Upper lobe of left lung (tissue), 4 donors: ENCODE measurements at regions not wholly inside any gene's neighbourhood (a gene's known extent, or its start where the extent isn't known, plus 50 kb on each side); places are given as distances from the start of the nearest gene placed in this dataset.

Source experiments
- EP300 ChIP-seq, 4 donors: sonication (generic); formaldehyde crosslinking; IDR thresholded peaks; one replicate each; pipeline ENCODE4 v1.5.1; 2017; ENCODE audit warnings: antibody characterized with exemption in 4 of 4, control low read depth in 2 of 4
- POLR2A ChIP-seq, 4 donors: fragments of 450-650 bp; IDR thresholded peaks; one replicate each; pipeline ENCODE4 v1.5.1; 2016 to 2017; ENCODE audit warnings: antibody characterized with exemption in 4 of 4, mild to moderate bottlenecking in 2 of 4
- TF ChIP-seq, protein P1 (sequence below), 6 experiments: fragments of 450-650 bp in 4 of 6; fragments of 200-600 bp in 2 of 6; sonication (generic) in 2 of 6; IDR thresholded peaks; one replicate each; pipeline ENCODE4 v1.5.1; 2016 to 2019; ENCODE audit warnings: antibody characterized with exemption in 6 of 6

DNA sequence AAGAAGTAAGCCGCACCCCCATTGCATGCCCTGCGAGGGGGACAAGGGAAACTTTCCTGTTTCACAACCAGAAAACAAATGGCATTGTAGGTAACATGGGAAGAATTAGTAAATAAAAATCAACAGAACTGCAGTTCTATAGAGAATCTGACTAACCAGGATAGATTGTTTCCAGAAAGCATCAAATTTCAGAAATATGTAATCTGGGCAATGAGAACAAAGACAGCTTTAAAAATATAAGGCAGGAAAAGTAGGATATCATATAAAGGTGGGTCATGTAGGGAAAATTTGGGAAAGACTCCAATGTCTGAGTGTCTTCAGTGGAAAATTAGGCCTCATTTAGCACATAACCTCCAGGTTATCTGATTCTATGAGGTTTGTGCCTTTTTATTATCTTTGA lies 58.3 kb upstream of the RANBP6 start:
- no peak for TF ChIP-seq EP300 (IDR thresholded peaks at IDR 0.05)
- TF ChIP-seq, protein P1, sequence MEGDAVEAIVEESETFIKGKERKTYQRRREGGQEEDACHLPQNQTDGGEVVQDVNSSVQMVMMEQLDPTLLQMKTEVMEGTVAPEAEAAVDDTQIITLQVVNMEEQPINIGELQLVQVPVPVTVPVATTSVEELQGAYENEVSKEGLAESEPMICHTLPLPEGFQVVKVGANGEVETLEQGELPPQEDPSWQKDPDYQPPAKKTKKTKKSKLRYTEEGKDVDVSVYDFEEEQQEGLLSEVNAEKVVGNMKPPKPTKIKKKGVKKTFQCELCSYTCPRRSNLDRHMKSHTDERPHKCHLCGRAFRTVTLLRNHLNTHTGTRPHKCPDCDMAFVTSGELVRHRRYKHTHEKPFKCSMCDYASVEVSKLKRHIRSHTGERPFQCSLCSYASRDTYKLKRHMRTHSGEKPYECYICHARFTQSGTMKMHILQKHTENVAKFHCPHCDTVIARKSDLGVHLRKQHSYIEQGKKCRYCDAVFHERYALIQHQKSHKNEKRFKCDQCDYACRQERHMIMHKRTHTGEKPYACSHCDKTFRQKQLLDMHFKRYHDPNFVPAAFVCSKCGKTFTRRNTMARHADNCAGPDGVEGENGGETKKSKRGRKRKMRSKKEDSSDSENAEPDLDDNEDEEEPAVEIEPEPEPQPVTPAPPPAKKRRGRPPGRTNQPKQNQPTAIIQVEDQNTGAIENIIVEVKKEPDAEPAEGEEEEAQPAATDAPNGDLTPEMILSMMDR (IDR thresholded peaks at IDR 0.05), result no peak
- TF ChIP-seq POLR2A (IDR thresholded peaks at IDR 0.05), result no peak
